ENCODE measurements at regions not wholly inside any gene's neighbourhood (a gene's known extent, or its start where the extent isn't known, plus 50 kb on each side); places are given as distances from the start of the nearest gene placed in this dataset.
"Not testable (repeated sequence)": the region's sequence is repeated elsewhere in the genome, so short reads cannot be mapped to it uniquely, and the experiment has no call there.

DNA sequence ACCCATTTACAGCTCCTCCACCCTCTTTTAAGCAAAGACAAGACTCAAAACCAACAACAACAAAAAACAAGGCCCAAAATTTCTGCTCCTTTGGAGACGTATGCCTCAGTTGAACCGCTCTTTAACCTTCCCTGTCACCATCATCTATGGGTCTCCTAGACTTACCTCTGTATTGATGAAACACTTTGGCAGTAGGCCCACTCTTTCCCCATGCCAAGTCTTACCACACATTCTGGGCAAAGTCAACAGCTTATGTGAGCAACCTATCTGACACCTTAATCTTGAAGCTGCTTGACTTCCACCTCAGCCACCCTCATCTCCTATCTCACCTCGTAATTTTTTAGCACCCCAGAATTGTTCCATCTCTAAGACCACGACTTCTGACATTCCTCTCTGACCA, 99.7 kb upstream of the CXorf66 start:
- DNase-seq (ENCODE audit: low read depth), result no peak

- DNase-seq (ENCODE audit: low read depth), result peak; percentile 6
These were observed 91.7 kb upstream of the CXorf66 start for GRCh38 chrX:140057001-140057411.

DNA sequence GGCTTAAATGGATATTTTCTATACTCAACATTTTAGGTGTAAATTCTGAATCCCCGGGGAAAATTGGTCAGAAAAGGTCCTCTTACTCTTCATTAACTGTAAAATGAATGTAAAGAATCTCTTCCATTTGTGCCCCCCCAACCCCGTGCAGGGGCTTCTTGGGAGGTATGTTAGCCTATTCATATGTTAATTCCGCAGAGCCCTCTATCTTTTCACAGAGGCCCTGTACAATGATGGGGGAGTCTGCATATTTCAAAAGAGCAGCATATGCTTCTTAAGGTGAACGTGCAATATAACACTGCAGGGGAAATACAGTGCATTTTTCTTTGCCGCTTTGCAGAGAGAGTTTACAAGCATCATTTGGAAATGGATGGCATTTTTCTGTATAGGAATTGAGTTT, 88.5 kb upstream of the CXorf66 start:
- no peak for DNase-seq (ENCODE audit: low read depth)

- DNase-seq (ENCODE audit: low read depth), result no peak
These were observed 85.6 kb upstream of the CXorf66 start for GRCh38 chrX:140050906-140051305.

DNA sequence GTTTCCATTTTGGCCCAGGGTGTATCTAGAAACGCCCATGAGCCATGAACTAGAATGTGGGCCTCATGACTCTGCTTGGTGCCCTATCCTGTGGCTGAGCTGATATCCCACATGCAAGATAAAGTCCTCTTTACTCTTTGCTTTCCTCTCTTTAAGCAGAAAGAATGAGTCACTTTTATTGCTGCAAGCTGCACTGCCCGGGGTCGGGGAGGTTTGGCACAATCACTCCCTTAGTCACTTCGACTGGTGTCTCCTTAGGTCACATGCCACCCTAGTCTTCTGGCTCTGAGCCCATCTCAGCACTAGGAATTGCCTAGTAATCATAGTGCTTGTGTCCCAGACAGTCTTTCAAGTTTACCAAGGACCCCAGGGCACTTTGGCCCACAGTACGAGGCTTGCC, 75.1 kb upstream of the CXorf66 start:
- DNase-seq (ENCODE audit: low read depth), result no peak

DNA sequence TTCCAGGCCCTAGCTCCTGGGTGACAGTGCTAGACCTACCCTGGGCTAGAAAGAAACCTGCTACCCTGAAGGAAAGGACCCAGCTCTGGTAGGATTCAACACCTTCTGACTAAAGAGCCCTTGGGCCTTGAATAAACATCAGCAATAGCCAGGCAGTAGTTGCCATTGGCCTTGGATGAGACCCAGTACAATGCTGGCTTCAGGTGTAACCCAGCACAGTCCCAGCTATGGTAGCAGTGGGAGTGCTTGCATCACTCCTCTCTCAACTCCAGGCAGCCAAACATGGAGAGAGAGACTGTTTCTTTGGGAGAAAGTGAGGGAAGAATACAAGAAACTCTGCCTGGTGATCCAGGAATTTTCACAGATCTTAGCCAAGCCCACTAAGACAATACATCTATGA, 73.5 kb upstream of the CXorf66 start:
- no peak for DNase-seq (ENCODE audit: low read depth)

- no peak for DNase-seq (ENCODE audit: low read depth)
These were observed 69.6 kb upstream of the CXorf66 start for GRCh38 chrX:140034916-140035315.

- DNase-seq (ENCODE audit: low read depth), result no peak
These were observed 57.2 kb upstream of the CXorf66 start for GRCh38 chrX:140022482-140022881.

DNA sequence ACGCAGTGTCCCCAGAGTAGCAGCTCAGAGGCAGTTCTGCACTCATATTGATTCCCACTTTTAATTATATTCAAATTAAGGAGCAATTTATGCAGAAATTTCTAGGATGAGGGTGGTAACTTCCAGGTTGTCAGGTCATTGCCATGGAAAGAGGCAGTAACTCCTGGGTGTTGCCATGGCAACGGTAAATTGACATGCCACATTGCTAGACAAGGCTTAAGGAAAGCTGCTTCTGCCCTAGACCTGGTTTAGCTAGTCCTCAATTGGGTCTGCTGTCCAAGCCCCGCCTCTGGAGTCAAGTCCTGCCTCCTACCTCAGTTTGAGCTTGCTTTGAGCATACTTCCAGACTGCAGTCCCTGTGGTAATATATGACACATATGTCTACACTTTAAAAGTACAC, 53.8 kb upstream of the CXorf66 start:
- not testable (repeated sequence) for DNase-seq (ENCODE audit: low read depth)
